ENCODE measurements at regions not wholly inside any gene's neighbourhood (a gene's known extent, or its start where the extent isn't known, plus 50 kb on each side); places are given as distances from the start of the nearest gene placed in this dataset.

DNA sequence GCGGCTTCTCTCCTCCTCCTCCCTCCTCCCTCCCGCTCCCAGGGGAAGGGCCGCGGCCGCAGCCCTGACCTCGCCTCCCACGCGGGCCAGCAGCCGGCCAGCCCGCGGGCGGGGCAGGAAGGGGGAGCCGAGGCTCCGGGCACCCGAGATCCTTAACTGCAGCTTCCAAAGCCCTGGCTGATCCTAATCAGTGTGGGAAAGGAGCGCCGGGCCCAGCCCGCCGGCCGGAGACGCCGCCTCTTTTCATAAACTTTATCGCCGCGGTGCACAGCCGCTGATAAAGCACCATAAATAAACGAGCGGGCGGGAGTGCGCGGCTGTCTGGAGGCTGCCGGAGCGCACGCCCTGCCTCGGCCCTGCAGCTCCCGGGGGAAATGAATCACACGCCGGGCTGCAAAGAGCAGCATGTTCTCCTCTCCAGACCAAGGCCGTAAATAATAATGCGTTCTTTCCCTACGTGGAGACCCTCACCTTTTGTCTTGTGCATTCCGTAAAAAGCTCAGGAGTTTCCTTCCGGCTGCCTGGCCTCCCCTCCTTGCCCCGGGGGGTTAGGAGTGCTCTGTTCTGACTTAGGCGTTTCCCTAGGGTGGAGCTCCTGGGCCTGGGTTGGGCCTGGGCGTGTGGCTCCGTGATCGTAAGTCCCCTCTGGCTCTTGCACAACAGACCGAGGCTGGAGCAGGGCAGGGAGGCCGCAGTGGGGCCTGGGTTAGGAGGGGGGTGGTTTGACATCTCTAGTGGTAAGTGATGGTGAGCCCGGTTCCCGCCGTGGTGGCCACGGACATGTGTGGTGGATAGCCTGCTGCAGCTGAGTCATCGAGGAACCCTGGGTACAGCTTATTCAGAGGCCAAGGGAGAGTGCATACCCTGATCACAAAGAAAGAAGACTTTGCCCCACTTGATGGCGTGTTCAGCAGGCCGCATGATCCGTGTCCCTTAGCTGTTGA is 132.6 kb upstream of the HES1 start (continued):
- TF ChIP-seq, protein P1, sequence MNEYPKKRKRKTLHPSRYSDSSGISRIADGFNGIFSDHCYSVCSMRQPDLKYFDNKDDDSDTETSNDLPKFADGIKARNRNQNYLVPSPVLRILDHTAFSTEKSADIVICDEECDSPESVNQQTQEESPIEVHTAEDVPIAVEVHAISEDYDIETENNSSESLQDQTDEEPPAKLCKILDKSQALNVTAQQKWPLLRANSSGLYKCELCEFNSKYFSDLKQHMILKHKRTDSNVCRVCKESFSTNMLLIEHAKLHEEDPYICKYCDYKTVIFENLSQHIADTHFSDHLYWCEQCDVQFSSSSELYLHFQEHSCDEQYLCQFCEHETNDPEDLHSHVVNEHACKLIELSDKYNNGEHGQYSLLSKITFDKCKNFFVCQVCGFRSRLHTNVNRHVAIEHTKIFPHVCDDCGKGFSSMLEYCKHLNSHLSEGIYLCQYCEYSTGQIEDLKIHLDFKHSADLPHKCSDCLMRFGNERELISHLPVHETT (tag by site-specific recombination; IDR thresholded peaks at IDR 0.05), result peak; percentile 72; the same call in 1 of the 2 replicates
- TF ChIP-seq HOXD13 (CRISPR knock-in tag; IDR thresholded peaks at IDR 0.05; ENCODE audit: borderline replicate concordance) (peak; percentile 60; the same call in 1 of the 2 replicates), TCF7L2 (IDR thresholded peaks at IDR 0.05; ENCODE audit: borderline replicate concordance, low read depth, low read length) (peak; percentile 74; the same call in 1 of the 2 replicates), ZNF629 (tag by site-specific recombination; IDR thresholded peaks at IDR 0.05) (peak; percentile 81), MZF1 (tag by site-specific recombination; IDR thresholded peaks at IDR 0.05; ENCODE audit: borderline replicate concordance) (no peak), ZNF169 (tag by site-specific recombination; IDR thresholded peaks at IDR 0.05) (no peak), ZNF792 (tag by site-specific recombination; IDR thresholded peaks at IDR 0.05) (no peak), ZNF561 (tag by site-specific recombination; IDR thresholded peaks at IDR 0.05; ENCODE audit: borderline replicate concordance) (peak; percentile 74; the same call in 1 of the 2 replicates), ZNF37A (tag by site-specific recombination; IDR thresholded peaks at IDR 0.05) (no peak), ZNF529 (tag by site-specific recombination; IDR thresholded peaks at IDR 0.05; ENCODE audit: insufficient replicate concordance) (no peak), ZBTB21 (tag by site-specific recombination; IDR thresholded peaks at IDR 0.05) (no peak), ZNF548 (tag by site-specific recombination; IDR thresholded peaks at IDR 0.05) (no peak), ZNF571 (tag by site-specific recombination; IDR thresholded peaks at IDR 0.05) (no peak), WT1 (tag by site-specific recombination; IDR thresholded peaks at IDR 0.05) (peak; percentile 78), SP7 (tag by site-specific recombination; IDR thresholded peaks at IDR 0.05) (peak; percentile 97), ZSCAN30 (tag by site-specific recombination; IDR thresholded peaks at IDR 0.05) (no peak; the same call in 1 of the 2 replicates), ZNF211 (tag by site-specific recombination; IDR thresholded peaks at IDR 0.05; ENCODE audit: low read depth) (no peak), MYNN (tag by site-specific recombination; IDR thresholded peaks at IDR 0.05; ENCODE audit: borderline replicate concordance) (no peak), ZNF658 (tag by site-specific recombination; IDR thresholded peaks at IDR 0.05) (no peak), ZEB2 (tag by site-specific recombination; IDR thresholded peaks at IDR 0.05) (peak; percentile 93), ZNF621 (tag by site-specific recombination; IDR thresholded peaks at IDR 0.05) (no peak), ZNF514 (tag by site-specific recombination; IDR thresholded peaks at IDR 0.05) (no peak), ZNF174 (tag by site-specific recombination; IDR thresholded peaks at IDR 0.05) (no peak), ZNF184 (tag by site-specific recombination; IDR thresholded peaks at IDR 0.05) (peak; percentile 10; the same call in 1 of the 2 replicates)
- TF ChIP-seq, protein P2, sequence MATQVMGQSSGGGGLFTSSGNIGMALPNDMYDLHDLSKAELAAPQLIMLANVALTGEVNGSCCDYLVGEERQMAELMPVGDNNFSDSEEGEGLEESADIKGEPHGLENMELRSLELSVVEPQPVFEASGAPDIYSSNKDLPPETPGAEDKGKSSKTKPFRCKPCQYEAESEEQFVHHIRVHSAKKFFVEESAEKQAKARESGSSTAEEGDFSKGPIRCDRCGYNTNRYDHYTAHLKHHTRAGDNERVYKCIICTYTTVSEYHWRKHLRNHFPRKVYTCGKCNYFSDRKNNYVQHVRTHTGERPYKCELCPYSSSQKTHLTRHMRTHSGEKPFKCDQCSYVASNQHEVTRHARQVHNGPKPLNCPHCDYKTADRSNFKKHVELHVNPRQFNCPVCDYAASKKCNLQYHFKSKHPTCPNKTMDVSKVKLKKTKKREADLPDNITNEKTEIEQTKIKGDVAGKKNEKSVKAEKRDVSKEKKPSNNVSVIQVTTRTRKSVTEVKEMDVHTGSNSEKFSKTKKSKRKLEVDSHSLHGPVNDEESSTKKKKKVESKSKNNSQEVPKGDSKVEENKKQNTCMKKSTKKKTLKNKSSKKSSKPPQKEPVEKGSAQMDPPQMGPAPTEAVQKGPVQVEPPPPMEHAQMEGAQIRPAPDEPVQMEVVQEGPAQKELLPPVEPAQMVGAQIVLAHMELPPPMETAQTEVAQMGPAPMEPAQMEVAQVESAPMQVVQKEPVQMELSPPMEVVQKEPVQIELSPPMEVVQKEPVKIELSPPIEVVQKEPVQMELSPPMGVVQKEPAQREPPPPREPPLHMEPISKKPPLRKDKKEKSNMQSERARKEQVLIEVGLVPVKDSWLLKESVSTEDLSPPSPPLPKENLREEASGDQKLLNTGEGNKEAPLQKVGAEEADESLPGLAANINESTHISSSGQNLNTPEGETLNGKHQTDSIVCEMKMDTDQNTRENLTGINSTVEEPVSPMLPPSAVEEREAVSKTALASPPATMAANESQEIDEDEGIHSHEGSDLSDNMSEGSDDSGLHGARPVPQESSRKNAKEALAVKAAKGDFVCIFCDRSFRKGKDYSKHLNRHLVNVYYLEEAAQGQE (tag by site-specific recombination; IDR thresholded peaks at IDR 0.05), result peak; percentile 41; the same call in 1 of the 2 replicates
- TF ChIP-seq, protein P3, sequence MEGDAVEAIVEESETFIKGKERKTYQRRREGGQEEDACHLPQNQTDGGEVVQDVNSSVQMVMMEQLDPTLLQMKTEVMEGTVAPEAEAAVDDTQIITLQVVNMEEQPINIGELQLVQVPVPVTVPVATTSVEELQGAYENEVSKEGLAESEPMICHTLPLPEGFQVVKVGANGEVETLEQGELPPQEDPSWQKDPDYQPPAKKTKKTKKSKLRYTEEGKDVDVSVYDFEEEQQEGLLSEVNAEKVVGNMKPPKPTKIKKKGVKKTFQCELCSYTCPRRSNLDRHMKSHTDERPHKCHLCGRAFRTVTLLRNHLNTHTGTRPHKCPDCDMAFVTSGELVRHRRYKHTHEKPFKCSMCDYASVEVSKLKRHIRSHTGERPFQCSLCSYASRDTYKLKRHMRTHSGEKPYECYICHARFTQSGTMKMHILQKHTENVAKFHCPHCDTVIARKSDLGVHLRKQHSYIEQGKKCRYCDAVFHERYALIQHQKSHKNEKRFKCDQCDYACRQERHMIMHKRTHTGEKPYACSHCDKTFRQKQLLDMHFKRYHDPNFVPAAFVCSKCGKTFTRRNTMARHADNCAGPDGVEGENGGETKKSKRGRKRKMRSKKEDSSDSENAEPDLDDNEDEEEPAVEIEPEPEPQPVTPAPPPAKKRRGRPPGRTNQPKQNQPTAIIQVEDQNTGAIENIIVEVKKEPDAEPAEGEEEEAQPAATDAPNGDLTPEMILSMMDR (tag by site-specific recombination; IDR thresholded peaks at IDR 0.05), result no peak
- TF ChIP-seq, protein P4, sequence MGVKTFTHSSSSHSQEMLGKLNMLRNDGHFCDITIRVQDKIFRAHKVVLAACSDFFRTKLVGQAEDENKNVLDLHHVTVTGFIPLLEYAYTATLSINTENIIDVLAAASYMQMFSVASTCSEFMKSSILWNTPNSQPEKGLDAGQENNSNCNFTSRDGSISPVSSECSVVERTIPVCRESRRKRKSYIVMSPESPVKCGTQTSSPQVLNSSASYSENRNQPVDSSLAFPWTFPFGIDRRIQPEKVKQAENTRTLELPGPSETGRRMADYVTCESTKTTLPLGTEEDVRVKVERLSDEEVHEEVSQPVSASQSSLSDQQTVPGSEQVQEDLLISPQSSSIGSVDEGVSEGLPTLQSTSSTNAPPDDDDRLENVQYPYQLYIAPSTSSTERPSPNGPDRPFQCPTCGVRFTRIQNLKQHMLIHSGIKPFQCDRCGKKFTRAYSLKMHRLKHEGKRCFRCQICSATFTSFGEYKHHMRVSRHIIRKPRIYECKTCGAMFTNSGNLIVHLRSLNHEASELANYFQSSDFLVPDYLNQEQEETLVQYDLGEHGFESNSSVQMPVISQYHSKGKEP (tag by site-specific recombination; IDR thresholded peaks at IDR 0.05), result peak; percentile 71; the same call in 1 of the 2 replicates
- TF ChIP-seq, protein P5, sequence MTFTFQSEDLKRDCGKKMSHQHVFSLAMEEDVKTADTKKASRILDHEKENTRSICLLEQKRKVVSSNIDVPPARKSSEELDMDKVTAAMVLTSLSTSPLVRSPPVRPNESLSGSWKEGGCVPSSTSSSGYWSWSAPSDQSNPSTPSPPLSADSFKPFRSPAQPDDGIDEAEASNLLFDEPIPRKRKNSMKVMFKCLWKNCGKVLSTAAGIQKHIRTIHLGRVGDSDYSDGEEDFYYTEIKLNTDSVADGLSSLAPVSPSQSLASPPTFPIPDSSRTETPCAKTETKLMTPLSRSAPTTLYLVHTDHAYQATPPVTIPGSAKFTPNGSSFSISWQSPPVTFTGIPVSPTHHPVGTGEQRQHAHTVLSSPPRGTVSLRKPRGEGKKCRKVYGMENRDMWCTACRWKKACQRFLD (tag by site-specific recombination; IDR thresholded peaks at IDR 0.05), result no peak
- TF ChIP-seq, protein P6, sequence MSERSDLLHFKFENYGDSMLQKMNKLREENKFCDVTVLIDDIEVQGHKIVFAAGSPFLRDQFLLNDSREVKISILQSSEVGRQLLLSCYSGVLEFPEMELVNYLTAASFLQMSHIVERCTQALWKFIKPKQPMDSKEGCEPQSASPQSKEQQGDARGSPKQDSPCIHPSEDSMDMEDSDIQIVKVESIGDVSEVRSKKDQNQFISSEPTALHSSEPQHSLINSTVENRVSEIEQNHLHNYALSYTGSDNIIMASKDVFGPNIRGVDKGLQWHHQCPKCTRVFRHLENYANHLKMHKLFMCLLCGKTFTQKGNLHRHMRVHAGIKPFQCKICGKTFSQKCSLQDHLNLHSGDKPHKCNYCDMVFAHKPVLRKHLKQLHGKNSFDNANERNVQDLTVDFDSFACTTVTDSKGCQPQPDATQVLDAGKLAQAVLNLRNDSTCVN (tag by site-specific recombination; optimal IDR thresholded peaks at IDR 0.05), result peak; percentile 77

Measured in HEK293 (cell line).